Ovary (tissue), 3 donors: ENCODE measurements at regions not wholly inside any gene's neighbourhood (a gene's known extent, or its start where the extent isn't known, plus 50 kb on each side); places are given as distances from the start of the nearest gene placed in this dataset.

Source experiments
- CTCF ChIP-seq, 3 donors: fragments of 450-650 bp in 2 of 3; fragments of 200-600 bp in 1 of 3; IDR thresholded peaks; one replicate each; pipeline versions ENCODE4 v1.5.1 to v1.8.0; 2016 to 2022; ENCODE audit warnings: antibody characterized with exemption in 3 of 3, mild to moderate bottlenecking in 1 of 3
- EP300 ChIP-seq: sonication (generic); formaldehyde crosslinking; IDR thresholded peaks from one replicate; pipeline ENCODE4 v1.6.1; 2017; ENCODE audit warnings: antibody characterized with exemption
- POLR2A ChIP-seq: fragments of 450-650 bp; IDR thresholded peaks from one replicate; pipeline ENCODE4 v1.6.1; 2017; ENCODE audit warnings: antibody characterized with exemption, mild to moderate bottlenecking, moderate library complexity
- donor health status: DM: no; HTN: no; CAD: no.

DNA sequence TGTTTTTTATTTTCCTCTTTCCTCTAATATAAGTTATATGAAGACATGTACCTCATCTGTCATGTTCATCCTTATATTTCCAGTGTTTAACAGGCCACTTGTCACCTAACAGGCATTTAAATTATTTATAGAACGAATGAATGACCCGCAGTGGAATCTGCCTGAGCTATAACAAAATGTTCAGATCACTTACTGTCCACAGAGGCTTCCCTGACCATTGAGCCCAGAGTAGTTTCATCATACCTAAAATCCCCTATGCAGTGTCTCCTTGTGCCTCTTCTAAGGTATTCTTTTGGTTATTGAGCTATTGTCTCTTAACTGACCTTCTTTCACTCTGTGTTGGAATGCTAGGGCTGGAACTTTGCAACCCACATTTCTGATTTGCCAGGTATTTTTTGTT, 748.5 kb downstream of the NTRK3 start:
- TF ChIP-seq CTCF (IDR thresholded peaks at IDR 0.05) (no peak), POLR2A (no peak), EP300 (no peak)
